Suppressor macrophage treated with lipopolysaccharide for 4 hours (primary cell): ENCODE measurements at regions not wholly inside any gene's neighbourhood (a gene's known extent, or its start where the extent isn't known, plus 50 kb on each side); places are given as distances from the start of the nearest gene placed in this dataset.
A peak's percentile ranks its signal among the peaks of the same experiment; 100 is the strongest.

ENCODE experiments used
- DNase-seq: peaks from one replicate; pipeline ENCODE4 v3.0.0-alpha.2; 2020

DNA sequence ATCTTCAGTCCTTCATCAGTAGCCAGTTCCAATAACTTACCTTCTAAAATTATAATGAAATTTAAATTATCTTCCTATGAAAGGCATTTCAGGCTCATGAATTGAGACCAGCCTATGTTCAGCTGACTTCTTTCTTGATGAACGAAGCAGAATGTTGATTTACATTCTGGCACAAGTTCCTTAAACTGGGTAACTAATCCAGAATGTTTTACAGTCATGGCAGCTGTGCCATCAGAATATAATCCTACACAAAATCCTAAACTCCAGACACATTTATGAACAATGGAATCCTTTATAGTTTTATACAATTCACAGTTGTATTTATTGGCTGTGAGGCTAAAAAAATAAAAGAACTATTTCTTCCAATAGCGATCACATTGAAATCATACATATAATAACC is 97.3 kb upstream of the CPM start:
- DNase-seq = no peak

DNA sequence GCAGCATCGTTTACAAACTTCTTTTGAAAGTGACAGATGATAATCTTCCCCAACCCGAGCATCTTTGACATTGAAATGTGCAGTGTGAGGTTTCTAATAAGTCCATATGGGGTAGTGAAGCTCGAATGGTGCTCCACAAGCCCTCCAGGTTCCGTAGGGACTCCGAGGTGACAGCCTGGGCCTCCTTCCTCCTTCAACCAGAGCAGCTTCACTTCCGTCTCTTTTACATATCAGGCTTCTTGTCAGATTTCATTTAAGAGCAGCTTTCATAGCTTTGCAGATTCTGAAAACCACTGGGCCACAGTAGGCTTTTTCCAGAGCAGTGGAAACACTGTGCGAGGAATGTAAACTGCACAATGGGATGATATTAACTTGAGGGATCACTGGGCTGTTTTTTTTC is 103.6 kb upstream of the CPM start:
- no peak for DNase-seq

DNA sequence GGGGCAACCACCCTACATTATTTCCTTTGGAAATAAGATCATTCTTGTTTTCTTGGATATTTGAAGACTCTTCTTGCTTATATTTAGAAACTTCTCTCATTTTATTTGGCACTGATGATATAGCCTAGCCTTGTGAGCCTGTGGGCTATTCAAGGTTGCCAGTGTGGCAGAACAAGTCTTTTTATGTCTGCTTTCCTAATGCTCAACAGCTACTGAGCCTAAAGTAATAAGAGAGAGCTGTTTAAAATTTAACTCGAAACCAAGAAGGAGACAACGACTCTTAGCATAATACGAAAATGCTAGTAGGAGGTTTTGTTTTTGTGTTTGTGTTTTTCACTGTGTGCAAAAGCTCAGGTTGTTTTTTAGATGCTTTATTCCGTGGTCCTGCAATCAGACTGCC is 104.0 kb upstream of the CPM start:
- DNase-seq = no peak

DNA sequence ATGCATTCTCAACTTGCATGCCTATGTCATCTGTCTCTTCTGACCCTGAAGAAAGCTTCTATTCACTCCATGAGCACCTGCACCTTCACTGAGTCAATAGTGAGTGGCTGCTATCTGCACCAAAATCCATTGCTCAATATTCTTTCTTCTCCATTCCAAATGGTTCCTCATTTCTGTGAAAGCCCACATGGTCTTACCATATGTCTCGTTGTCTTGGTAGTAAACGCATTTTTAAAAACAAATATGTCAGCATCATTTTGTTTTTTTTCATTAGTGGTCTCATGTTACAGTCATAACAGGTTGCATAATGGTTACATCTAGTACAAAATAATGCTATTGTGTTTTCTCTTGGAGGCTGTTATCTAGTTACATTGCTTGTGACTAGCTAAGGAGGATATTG is 106.9 kb upstream of the CPM start:
- peak; percentile 86 for DNase-seq

DNA sequence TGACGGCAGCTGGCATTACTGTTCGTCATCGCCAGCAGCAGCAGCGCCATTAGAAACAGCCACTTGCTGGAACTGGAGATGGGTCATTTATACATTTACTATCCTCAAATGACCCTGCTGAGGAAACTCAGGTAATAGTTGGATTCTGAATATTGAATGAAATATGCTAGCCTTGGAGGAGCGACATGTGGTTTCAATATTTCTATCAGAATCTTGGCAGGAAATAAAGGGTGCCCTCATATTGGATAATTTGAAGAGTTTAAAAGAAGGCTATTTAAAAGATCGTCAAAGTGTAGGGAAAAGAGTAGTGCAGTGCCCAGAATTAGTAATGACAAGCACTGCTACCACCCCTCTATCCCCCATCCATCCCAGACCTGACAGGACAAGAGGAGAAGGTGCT is 109.6 kb upstream of the CPM start:
- no peak for DNase-seq

DNA sequence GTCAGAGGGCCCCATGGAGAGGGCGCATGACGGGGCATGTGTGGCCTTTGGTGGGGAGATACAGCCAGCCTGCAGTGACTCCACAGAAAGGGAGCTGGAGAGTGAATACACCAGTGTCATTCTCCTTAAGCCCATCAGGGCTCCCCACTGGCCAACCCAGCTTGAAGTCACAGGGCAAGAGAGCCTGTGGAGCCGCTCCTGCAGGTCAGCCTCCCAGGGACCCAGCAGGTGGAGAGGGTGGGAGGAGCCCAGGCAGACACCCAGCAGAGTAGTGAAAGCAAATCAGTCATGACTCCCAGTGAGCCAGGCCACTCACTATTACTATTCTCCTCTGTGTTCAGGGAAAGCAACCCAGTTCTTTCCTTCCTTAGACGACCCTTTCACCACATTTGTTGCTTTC is 110.0 kb upstream of the CPM start:
- DNase-seq = no peak

DNA sequence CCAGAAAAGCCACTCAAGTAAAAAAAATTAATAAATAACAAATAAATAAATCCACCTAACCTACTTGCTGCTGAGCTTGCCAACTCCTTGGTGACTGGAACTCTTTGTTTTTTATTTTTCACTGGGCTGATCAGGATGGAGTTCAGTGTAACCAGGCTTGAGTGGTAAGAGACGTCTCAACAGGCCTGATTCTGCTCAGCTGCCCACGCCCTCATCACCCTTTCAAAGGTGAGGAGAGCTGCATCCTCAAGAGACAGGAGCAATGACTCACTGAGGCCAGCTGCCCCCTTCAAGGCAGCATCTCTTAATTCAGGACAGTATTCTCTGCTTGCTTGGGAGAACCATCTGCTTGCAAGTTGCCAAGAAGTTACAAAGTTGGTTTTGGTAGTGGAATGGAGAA is 111.9 kb upstream of the CPM start:
- no peak for DNase-seq

DNA sequence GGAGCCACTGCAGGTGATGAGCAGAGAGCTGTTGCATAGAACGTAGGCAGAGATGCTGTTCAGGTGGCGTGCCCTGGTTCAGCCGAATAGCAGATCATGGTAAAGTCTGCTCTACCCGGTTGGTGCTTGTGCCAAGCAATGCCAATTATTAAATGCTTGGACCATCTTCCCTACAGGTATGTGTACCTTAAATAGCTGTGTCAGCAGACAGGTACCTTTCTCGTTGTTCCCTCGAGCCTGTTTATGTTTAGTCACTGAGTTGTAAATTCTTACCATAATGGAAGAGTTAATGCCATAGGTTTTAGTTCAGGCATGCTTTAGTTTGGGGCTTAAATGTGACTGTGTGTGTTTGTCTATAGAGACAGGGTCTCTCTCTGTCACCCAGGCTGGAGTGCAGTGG is 112.5 kb upstream of the CPM start:
- no peak for DNase-seq

DNA sequence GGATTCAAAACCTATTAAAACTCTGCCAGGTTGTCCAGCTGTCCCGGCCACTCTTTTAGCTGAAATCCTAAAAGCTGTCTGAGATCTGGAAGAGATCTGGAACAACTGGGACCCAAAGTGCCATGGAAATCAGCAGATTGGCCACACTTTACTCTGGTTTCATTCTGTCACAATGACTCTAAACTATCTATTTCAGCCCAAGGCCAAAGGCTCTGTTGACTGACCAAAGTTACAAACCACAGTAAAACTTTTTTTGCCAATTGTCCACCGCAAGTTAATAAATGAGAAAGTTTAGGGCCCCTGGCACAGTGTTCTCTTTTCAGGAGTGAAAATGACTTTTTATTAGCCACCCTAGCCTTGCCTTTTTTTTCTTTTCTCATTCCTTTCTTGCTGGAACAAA is 113.4 kb upstream of the CPM start:
- DNase-seq = no peak

DNA sequence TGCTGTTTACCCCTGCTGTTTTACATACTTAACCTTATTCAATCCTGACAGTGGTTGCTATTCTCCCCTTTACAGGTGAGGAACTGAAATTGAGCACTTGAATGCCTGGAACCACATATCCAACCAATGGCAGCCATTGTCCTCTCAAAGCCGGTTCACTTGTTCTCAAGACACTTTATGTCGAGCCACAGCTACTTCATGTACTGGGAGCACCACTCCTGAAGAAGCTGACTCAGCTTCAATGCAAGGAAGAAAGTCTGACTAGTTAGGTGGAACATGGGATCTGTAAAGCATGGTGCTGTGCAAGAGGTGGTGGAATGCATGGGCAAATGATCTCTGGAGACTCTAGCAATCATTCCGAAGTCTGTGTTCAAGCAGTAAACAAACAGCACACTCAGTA is 113.9 kb upstream of the CPM start:
- DNase-seq = no peak

DNA sequence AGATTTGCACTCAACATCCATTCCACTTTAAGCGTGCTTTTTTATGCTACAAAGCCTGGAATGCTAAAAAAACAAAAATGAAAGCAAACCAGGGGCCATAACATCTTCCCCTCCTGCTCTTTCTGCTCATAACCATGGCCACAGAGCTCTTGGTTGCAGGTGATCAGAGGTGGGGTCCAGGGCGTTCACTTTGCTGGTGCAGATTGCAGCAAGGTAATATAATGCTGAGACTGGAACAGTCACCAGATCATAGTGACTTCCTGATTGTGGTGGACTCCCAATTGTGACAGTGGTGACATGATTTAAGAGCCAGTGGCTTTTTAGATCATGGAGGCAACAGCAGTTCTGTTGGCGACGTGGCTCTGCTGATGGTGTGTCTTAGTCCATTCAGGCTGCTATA is 115.0 kb upstream of the CPM start:
- DNase-seq = no peak

DNA sequence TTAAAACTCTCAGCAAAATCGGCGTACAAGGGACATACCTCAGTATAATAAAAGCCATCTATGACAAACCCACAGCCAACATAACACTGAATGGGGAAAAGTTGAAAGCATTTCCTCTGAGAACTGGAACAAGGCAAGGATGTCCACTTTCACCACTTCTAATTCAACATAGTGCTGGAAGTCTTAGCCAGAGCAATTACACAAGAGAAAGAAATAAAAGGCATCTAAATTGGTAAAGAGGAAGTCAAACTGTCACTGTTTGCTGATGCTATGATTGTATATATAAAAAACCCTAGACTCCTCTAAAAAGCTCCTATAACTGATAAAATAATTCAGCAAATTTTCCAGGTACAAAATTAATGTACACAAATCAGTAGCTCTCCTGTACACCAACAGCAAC is 116.9 kb upstream of the CPM start:
- DNase-seq = peak; percentile 58

DNA sequence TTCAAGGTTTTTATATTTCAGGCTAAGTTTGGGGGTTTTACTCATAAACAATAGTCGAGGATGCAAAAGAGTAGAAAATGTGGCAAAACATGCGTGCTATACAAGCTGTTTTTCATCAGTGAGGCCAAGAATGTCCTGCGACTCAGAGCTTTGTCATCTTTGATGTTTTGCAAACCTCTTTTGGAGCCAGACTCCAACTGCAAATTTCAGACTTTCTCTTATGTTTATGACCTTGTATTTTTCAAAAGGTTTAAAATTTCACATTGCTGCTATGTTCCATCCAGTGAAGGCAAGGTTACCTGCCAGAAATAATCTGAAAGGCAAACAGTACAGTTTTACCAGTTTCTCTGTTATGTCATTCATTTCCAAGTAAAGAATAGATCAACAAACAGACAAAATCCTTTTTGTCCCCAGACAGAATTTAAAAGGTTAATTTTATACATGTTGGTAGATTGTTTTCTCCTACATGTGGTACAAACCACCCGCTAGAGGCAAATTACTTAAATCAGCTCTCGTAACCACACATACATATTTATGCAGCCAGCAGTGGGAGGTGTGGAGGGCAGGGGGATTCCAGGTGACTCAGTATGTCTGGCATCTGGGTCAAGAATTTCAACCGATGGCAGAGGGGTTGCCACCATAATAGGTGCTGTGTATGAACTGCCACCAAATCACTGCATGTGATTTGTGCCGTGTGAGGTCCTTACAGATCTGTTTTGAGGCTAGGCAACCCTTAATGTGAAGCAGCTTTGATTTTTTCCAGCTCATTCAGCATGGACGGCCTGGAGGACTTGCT is 119.8 kb upstream of the CPM start:
- DNase-seq = peak; percentile 40

DNA sequence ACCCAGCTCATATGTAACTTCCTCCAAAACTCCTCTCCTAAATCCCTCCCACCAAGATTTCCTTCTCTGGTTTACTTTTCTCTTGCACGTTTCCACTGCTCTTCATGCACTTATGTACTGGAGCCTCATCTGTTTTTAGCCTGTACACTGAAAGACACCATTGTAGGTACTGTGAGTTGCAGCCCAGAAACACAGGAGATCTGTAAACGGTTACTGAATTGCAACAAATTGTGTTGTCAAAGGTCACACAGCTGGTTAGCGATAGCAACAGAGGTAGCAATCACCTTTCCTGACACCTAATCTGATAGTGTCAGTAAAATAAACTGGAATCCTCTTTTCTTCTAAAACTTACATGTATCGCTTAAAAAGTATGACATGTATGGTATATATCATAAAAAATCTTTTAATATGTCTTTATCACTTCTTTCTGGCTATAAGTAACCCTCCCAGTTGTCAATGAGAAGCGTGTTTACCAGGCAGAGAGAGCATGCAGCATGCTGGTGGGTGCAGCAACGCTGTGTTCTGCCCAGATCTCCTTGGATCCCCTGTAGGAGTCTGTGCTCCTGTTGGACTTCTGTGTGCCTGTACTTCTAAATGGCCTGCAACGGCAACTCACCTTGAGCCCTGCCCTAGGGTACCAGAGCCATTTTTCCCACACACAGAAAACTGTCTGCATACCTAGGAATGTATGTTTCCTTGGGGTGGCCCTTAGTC is 121.5 kb upstream of the CPM start:
- DNase-seq = no peak

DNA sequence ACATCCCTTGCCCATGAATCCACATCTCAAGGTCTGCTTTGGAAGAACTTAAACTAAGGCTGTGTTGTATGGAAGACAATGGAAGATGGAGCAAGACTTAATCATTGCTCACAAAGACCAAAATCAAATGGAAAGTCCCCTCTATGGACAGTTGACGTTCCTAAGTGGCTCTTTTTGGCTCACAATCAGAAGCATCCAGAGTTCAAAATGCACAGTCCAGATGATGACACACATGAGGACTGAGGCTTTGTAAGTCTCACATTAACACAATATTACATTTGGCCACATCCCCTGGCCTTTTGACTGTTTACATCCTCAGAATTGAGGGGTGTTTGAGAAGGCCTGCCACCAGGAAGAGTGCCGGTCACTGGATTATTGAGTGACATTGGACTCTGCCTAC is 122.3 kb upstream of the CPM start:
- DNase-seq = peak; percentile 68

DNA sequence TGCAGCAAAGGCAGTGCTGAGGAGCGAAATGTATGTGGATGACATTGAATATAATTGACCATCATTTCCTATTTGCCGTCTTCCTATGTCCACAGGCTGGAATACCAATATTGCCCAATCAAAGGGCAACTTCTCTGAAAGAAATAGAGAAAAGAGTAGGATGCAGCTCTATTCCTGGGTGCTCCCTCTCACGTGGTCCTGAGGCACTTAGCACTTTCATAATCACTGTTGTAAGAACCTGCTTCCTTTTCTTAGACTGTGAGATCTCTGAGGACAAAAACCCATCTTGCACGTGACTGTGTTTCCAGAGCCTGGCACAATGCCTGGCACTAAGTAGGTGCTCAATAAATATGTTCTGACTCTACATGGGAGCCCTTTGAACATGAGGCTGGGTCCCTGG is 122.7 kb upstream of the CPM start:
- peak; percentile 93 for DNase-seq

DNA sequence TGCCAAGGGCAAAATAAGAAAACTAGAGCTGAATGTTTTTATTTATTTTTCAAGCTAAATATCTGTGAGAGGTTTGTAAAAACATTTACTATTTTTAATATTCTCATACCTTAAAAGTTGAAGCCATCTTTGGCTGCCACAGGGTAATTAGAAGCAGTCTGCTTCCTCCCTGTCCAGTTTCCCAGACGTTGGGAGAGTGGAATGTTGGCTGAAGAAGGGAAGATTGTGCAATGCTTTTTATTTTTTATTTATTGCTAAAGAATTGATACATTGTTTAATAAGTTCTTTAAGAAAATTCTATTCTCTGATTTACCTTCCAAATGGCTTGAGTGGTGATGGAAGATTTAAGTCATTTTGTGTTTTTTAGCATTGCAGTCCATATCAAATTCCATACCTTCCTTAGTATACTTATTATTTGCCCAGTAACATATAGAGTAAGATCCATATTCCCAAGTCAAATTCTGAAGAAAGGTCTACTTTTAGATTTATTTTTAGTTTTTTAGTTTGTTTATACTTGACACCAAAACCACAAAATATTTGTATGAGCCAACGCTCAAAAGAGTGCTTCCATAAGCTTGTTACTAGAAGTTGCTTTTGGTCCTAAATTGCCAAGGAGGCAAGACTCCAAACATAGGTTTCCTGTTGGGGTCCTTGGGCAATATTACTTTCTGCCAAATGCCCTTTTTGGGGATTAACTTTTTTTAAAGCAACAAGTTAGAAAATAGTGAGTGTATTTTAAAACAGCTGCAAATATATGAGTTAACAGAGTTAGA is 124.0 kb upstream of the CPM start:
- DNase-seq = no peak

DNA sequence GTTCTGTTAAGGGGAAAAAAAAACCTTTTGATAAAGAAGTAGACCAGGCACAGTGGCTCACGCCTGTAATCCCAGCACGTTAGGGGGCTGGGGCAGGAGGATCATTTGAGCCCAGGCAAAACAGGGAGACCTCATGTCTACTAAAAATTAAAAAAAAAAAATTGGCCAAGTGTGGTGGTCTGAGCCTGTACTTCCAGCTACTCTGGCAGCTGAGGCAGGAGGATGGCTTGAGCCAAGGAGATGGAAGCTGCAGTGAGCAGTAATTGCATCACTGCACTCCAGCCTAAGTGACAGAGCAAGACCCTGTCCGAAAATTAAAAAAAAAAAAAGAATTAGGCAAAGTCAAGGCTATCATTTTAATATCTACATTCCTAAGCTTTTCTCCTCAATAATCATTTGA is 124.8 kb upstream of the CPM start:
- no peak for DNase-seq

DNA sequence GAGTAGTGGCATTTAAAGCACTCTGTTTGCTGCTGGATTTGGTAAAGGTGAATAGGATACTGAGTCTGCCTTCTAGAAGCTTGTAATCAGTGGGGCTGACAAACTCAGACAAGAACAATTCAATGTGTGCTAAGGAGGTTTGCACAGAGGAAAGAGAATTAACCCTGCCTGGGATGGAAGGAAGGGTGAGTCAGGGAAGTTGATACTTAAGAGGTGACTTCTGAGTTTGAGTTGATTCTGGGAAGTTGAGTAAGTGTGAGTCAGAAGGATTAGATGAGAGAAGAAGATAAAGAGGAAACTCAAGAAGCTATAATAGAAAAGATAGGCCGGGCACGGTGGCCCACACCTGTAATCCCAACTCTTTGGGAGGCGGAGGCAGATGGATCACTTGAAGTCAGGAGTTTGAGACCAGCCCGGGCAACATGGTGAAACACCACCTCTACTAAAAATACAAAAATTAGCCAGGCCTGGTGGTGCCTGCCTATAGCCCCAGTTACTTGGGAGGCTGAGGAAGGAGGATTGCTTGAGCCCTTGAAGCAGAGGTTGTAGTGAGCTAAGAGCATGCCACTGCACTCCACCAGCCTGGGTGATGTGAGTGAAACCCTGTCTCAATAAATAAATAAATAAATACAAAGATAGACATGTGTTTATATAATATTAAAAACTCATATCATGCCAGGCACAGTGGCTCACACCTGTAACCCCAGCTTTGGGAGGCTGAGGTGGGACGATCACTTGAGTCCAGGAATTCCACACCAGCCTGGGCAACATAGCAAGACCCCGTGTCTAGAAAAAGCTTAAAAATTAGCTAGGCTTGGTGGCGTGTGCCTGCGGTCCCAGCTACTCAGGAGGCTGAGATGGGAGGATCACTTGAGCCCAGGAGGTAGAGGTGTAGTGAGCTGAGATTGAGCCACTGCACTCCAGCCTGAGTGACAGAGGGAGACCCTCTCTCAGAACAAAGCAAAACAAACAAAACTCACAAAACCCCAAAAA is 126.8 kb upstream of the CPM start:
- DNase-seq = peak; percentile 79

DNA sequence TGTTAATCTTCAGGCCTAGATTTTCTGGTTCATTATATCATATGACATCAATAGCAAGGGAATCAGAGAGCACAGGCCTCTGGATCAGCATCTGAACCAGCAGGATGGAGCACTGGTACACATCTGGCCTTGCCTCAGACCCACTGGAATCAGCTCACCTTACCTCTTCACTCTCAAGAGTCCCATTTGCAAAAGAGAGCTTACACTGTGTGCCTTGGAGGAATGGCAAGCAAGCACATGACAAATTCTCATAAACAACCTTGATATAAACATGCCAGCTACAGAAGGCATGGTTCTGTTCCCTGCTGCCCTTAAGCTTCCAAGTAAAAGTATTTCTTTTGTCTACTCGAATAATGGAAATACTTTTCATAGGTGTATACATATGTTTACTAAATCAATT is 128.6 kb upstream of the CPM start:
- DNase-seq = no peak

DNA sequence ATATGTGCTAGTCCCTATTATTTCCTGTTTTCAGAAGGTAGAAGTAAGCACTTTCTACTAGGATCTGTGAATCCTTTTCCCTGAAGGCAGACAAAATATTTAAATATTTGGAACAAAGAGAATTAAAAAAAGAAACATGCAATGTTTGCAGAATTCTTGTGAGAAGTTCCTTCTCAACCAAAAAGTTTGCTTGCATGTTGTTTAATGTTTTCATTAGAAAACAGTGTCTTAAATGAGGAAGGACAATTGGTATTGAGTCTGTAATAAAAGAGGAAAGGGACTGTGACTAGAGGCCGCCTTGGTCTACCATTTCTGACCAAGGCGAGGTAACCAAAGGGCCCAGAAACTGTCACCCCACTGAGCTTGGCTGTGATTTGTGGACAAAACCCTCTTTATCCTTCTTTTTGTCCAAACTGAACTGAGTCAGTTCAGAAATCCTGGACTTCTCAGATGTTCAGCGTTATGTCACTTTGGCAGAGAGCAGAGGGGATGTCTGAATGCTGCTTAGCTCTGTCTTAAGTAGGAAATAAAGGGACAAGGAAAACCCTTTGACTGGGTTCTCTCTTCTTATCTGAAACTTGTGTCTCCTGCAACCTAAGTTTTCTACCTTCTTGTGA is 129.8 kb upstream of the CPM start:
- no peak for DNase-seq

DNA sequence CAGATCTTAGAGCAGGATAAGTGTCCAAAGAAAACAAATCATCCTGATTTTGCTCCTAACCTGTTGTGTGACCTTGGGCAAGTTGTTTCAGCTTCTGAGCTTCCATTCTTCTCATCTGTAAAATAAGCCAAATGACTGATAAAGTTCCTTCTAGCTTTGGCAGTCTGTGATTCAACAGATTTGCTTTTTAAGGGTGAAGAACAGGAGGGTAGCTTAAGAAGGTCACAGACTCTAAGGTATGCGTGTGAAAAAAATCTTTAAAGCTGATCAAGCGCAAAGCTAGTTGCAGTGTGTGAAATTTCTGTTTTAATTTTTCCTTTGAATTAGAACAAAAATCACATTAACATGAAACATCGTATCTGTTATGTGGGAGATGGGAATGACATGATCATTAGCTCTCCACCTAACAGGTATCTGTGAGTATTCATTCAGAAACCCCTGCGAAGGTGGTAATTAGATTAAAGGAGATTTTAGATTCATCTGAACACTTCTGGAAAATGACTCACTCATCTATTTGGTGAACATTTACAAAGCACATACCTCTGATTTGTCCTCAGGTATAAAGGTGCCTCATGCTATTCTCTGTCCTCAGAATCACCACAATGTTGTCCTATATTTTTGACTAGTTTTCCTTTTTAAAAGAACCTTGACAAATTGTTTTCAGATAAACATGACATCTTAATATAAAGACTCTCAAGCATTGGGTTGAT is 131.9 kb upstream of the CPM start:
- no peak for DNase-seq
